ENCODE measurements at regions not wholly inside any gene's neighbourhood (a gene's known extent, or its start where the extent isn't known, plus 50 kb on each side); places are given as distances from the start of the nearest gene placed in this dataset.

DNA sequence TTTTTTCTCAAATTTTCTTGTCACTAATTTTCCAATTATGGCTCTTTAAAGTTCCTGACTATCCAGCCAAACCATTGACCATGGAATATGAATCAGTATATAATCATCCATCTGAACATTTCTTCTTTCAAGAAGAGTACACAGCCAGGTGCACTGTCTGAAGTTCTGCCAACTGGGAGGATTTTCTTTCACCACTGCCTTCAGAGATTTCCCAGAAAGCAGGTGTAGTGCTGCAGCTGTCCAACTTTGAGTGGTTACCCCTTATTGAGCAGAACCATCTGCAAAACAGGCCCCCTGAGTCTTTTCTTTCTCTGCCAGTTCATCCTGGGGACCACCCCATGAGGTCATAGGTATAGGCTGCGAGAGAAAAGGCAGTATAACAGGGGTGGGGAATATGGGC lies 1213.2 kb downstream of the RAPGEF2 start:
- TF ChIP-seq, protein P1, sequence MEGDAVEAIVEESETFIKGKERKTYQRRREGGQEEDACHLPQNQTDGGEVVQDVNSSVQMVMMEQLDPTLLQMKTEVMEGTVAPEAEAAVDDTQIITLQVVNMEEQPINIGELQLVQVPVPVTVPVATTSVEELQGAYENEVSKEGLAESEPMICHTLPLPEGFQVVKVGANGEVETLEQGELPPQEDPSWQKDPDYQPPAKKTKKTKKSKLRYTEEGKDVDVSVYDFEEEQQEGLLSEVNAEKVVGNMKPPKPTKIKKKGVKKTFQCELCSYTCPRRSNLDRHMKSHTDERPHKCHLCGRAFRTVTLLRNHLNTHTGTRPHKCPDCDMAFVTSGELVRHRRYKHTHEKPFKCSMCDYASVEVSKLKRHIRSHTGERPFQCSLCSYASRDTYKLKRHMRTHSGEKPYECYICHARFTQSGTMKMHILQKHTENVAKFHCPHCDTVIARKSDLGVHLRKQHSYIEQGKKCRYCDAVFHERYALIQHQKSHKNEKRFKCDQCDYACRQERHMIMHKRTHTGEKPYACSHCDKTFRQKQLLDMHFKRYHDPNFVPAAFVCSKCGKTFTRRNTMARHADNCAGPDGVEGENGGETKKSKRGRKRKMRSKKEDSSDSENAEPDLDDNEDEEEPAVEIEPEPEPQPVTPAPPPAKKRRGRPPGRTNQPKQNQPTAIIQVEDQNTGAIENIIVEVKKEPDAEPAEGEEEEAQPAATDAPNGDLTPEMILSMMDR (IDR thresholded peaks at IDR 0.05; ENCODE audit: low read depth, low read length, missing control alignments): no peak
- DNase-seq (ENCODE audit: low read depth): no peak
- H3K4me3 ChIP-seq (ENCODE audit: low read depth, low read length): no peak overlapping the region

DNA sequence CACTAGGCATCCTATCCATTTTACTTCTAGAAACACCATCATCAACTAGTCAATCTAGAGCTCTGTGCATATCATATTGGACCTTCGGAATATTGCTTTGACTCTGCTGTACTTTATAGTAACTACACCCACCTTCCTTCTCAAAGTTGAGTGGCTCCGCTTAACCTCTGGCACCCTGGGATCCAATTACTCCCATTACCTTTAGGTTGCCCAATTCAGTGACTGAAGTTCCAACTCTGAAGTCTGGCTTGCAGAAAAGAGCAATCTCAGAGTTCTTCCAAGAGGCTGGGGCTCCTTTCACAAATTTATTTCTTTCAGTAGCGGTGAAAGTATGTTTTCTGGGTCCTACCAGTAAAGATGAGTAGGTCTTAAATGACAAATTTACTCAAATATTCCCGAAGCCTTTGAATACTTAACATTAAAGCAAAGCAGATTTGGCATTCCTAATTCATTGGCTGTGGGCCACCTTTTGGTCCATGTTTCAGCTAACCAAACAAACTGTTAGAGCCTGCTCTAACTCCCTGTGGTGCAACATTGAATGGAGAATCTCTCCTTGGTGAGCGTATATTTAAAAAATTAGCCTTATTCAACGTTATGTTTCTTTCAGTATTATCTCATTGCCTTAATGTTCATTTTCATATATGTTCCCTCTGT lies 1215.8 kb downstream of the RAPGEF2 start:
- no peak overlapping the region for H3K4me3 ChIP-seq (ENCODE audit: low read depth, low read length)
- TF ChIP-seq, protein P1 (IDR thresholded peaks at IDR 0.05; ENCODE audit: low read depth, low read length, missing control alignments): no peak
- DNase-seq (ENCODE audit: low read depth): no peak

DNA sequence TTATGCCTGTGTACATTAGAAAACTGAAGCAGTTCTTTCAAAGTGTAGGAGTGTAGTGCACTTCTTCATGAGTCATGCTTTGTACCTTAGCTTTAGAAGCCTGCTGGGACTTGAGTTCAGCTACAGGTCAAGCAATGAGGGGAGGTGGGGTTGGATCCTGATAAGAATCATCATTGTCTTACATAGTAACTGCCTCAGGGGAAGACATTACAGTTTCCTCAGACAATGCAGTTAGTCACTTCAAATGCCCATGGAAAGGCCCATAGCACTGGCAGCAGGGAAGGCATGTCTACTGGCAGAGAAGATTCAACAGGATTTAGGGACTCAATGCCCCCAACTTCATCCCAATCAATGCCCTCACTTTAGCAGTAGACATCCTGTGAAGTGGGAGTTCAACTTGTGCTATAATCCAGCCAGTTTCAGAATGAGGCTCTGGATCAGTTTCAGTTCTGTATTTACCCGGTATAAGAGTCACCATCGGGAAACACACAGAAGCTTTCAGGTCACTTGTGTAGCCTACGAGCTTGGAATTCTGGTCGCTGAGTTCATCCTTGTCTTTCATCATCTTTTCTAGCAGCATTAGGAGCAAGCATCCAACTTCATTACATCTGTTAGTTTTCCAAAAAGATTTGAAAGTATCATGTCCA lies 1216.5 kb downstream of the RAPGEF2 start:
- DNase-seq (ENCODE audit: low read depth): no peak
- no peak overlapping the region for H3K4me3 ChIP-seq (ENCODE audit: low read depth, low read length)
- TF ChIP-seq, protein P1 (IDR thresholded peaks at IDR 0.05; ENCODE audit: low read depth, low read length, missing control alignments): no peak

DNA sequence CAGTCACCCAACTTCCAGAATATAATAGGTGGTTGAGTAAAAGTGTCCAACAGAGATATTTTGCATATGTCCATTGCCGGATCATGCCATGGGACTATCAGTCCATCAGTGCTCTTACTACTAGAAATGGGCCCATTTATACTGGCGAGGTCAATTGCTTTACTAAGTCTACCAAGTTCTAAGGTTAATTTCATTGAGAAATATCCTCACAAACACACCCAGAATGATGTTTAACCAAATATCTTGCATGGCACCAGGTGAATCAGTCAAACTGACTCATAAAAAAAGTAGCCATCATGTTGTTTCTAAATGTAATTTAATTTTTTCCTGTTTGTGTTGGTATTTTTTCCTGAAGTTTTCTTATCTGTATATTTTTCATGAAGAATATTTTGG lies 1217.0 kb downstream of the RAPGEF2 start:
- TF ChIP-seq, protein P1 (IDR thresholded peaks at IDR 0.05; ENCODE audit: low read depth, low read length, missing control alignments): no peak
- H3K4me3 ChIP-seq (ENCODE audit: low read depth, low read length): no peak overlapping the region

DNA sequence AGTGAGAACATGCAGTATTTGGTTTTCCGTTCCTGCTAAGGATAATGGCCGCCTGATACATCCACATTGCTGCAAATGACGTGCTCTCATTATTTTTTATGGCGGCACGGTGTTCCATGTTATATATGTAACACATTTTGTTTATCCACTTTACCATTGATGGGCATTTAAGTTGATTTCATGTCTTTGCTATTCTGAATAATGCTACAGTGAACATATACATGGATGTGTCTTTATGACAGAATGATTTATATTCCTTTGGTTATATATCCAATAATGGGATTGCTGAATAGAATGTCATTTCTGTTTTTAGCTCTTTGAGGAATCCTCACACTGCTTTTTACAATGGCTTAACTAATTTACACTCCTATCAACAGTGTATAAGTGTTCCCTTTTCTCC lies 1223.2 kb downstream of the RAPGEF2 start:
- no peak overlapping the region for H3K4me3 ChIP-seq (ENCODE audit: low read depth, low read length)
- no peak for DNase-seq (ENCODE audit: low read depth)
- TF ChIP-seq, protein P1 (IDR thresholded peaks at IDR 0.05; ENCODE audit: low read depth, low read length, missing control alignments): no peak

More for the DNA sequence above, 1217.0 kb downstream of the RAPGEF2 start:
- DNase-seq (ENCODE audit: low read depth): no peak

DNA sequence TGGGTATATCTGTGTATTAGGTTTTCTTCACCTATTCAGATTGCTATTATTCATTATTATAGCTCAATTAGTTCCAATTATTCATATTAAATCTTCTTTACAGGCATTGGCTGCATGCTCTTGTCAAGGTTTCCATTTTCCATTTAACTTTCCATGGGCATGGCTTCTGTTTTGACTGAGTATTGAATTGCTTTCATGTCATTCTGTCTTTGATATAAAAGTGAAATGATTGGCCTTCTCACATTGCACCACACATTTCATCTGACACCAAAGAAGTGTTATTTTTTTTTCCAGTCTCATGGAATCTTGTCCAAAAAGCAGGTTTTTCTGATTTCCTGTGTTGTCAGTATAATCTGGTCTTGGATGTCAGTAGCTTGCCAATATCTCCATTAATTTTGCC lies 1244.3 kb downstream of the RAPGEF2 start:
- TF ChIP-seq, protein P1 (IDR thresholded peaks at IDR 0.05; ENCODE audit: low read depth, low read length, missing control alignments): no peak
- DNase-seq (ENCODE audit: low read depth): no peak
- H3K4me3 ChIP-seq (ENCODE audit: low read depth, low read length): no peak overlapping the region

DNA sequence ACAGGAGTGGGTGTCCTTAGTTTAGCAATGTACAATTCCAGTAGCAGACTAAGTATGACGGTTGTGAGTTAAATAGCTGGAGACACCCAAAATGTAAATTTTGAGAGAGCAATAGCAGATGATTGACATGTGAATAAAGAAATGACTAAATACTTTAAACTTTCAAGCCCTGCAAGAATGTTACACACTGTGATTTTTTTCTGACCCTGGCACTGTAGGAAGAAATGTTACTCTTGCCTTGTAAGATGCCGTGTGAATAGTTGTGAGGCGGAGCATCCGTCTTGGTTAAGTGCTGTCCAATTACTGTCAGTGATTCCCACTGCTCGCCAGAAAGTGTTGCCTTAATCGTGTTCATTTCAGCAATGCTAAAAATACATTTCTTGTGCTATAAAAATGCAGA lies 1248.1 kb downstream of the RAPGEF2 start:
- DNase-seq (ENCODE audit: low read depth): no peak
- no peak overlapping the region for H3K4me3 ChIP-seq (ENCODE audit: low read depth, low read length)
- TF ChIP-seq, protein P1 (IDR thresholded peaks at IDR 0.05; ENCODE audit: low read depth, low read length, missing control alignments): no peak
